PC-9 (cell line): ENCODE measurements at regions not wholly inside any gene's neighbourhood (a gene's known extent, or its start where the extent isn't known, plus 50 kb on each side); places are given as distances from the start of the nearest gene placed in this dataset.

Experiments
- EZH2 ChIP-seq: fragments of 200-600 bp; sonication (generic); IDR thresholded peaks from 2 replicates; pipeline ENCODE4 v1.8.0; 2017; ENCODE audit warnings: antibody characterized with exemption, low read depth
- TF ChIP-seq, protein P1 (sequence below): fragments of 200-600 bp; sonication (generic); conservative IDR thresholded peaks from 2 replicates; pipeline ENCODE4 v1.6.1; 2017; ENCODE audit warnings: mixed run types, antibody characterized with exemption, mild to moderate bottlenecking, moderate library complexity

DNA sequence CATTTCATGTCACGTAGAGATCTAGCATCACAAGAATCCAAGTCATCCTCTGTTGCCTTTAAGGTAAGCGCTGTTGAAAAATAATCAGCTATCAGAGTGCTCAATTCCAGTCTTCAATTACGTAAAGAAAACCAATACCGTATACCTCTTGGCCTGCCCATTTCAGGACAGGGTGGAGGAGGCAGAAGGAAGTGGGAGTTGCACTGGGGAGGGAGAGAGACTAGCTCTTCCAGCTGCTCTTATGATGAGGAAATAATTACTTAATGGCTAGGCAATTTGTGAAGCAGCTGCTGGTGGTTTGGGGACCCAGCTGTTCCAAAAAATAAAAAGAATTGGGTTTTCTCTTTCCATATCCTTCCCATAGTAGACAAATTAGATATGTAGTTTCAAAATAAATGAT lies 365.8 kb upstream of the MCTP2 start:
- TF ChIP-seq, protein P1, sequence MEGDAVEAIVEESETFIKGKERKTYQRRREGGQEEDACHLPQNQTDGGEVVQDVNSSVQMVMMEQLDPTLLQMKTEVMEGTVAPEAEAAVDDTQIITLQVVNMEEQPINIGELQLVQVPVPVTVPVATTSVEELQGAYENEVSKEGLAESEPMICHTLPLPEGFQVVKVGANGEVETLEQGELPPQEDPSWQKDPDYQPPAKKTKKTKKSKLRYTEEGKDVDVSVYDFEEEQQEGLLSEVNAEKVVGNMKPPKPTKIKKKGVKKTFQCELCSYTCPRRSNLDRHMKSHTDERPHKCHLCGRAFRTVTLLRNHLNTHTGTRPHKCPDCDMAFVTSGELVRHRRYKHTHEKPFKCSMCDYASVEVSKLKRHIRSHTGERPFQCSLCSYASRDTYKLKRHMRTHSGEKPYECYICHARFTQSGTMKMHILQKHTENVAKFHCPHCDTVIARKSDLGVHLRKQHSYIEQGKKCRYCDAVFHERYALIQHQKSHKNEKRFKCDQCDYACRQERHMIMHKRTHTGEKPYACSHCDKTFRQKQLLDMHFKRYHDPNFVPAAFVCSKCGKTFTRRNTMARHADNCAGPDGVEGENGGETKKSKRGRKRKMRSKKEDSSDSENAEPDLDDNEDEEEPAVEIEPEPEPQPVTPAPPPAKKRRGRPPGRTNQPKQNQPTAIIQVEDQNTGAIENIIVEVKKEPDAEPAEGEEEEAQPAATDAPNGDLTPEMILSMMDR, result no peak
- TF ChIP-seq EZH2, result no peak
